HG03159 (cell line): ENCODE measurements at regions not wholly inside any gene's neighbourhood (a gene's known extent, or its start where the extent isn't known, plus 50 kb on each side); places are given as distances from the start of the nearest gene placed in this dataset.
"Not testable (repeated sequence)": the region's sequence is repeated elsewhere in the genome, so short reads cannot be mapped to it uniquely, and the experiment has no call there.

ENCODE experiments used
- ATAC-seq: cut with Tn5 transposase; IDR thresholded peaks from one replicate; pipeline ENCODE4 v1.9.1; 2021; ENCODE audit warnings: mild to moderate bottlenecking, moderate library complexity; ENCODE audit not compliant: unreplicated experiment

- no peak for ATAC-seq
Observed at GRCh38 chr6:105884426-105884825, 201.7 kb upstream of the PRDM1 start.

- ATAC-seq = no peak
Observed at GRCh38 chr6:105884011-105884410, 202.1 kb upstream of the PRDM1 start.

- ATAC-seq = no peak
Observed at GRCh38 chr6:105882828-105883227, 203.3 kb upstream of the PRDM1 start.

- ATAC-seq = no peak
Observed at GRCh38 chr6:105882121-105882803, 203.9 kb upstream of the PRDM1 start.

- no peak for ATAC-seq
Observed at GRCh38 chr6:105881608-105882007, 204.5 kb upstream of the PRDM1 start.

- ATAC-seq = no peak
Observed at GRCh38 chr6:105880030-105880492, 206.1 kb upstream of the PRDM1 start.

- no peak for ATAC-seq
Observed at GRCh38 chr6:105879146-105879545, 207.0 kb upstream of the PRDM1 start.

GRCh38 chr6:105875974-105876640, 210.0 kb upstream of the PRDM1 start:
- ATAC-seq = no peak

- no peak for ATAC-seq
Observed at GRCh38 chr6:105874835-105875626, 211.1 kb upstream of the PRDM1 start.

- ATAC-seq = no peak
Observed at GRCh38 chr6:105873799-105874198, 212.3 kb upstream of the PRDM1 start.

GRCh38 chr6:105873211-105873704, 212.9 kb upstream of the PRDM1 start:
- ATAC-seq = no peak

- ATAC-seq = no peak
Observed at GRCh38 chr6:105872249-105872648, 213.9 kb upstream of the PRDM1 start.

- ATAC-seq = no peak
Observed at GRCh38 chr6:105871542-105871941, 214.6 kb upstream of the PRDM1 start.

GRCh38 chr6:105869835-105870440, 216.2 kb upstream of the PRDM1 start:
- no peak for ATAC-seq

- no peak for ATAC-seq
Observed at GRCh38 chr6:105868823-105869460, 217.2 kb upstream of the PRDM1 start.

- ATAC-seq = no peak
Observed at GRCh38 chr6:105867821-105868220, 218.3 kb upstream of the PRDM1 start.

- no peak for ATAC-seq
Observed at GRCh38 chr6:105867277-105867676, 218.9 kb upstream of the PRDM1 start.

GRCh38 chr6:105862936-105863607, 223.1 kb upstream of the PRDM1 start:
- ATAC-seq = peak; percentile 54

- not testable (repeated sequence) for ATAC-seq
Observed at GRCh38 chr6:105860927-105861326, 225.2 kb upstream of the PRDM1 start.

GRCh38 chr6:105859457-105859856, 226.7 kb upstream of the PRDM1 start:
- ATAC-seq = no peak
